Keratinocyte (primary cell): ENCODE measurements at regions not wholly inside any gene's neighbourhood (a gene's known extent, or its start where the extent isn't known, plus 50 kb on each side); places are given as distances from the start of the nearest gene placed in this dataset.

ENCODE experiments used
- DNase-seq: peaks from one replicate; pipeline ENCODE4 v3.0.0-alpha.2; 2011; ENCODE audit warnings: low read depth, missing footprints, low spot score
- FAIRE-seq: peaks from 2 replicates; lab custom pipeline; 2011; peaks lifted over from hg19 to GRCh38; lab: Jason Lieb, UNC
- H2AFZ ChIP-seq: 2 replicates; pipeline ENCODE4 v1.6.0; 2012; ENCODE audit warnings: low read length, control low read depth, inconsistent platforms; ENCODE audit not compliant: control insufficient read depth
- H3K27ac ChIP-seq: 2 replicates; pipeline ENCODE4 v1.5.1; 2011; ENCODE audit warnings: low read length; ENCODE audit not compliant: control insufficient read depth, insufficient read depth
- H3K27me3 ChIP-seq: 3 replicates; pipeline ENCODE4 v1.6.0; 2011; ENCODE audit warnings: low read length; ENCODE audit not compliant: control insufficient read depth, insufficient read depth; ENCODE audit errors: extremely low read depth
- H3K36me3 ChIP-seq, 2 experiments: 2 replicates in 1 of 2; 3 replicates in 1 of 2; pipeline ENCODE4 v1.5.1; 2011; ENCODE audit warnings: low read length in 2 of 2, mild to moderate bottlenecking in 1 of 2; ENCODE audit not compliant: control insufficient read depth in 2 of 2, insufficient read depth in 2 of 2; ENCODE audit errors: extremely low read depth in 1 of 2
- H3K4me1 ChIP-seq: 3 replicates; pipeline ENCODE4 v1.5.1; 2011; ENCODE audit warnings: low read length; ENCODE audit not compliant: control insufficient read depth, insufficient read depth; ENCODE audit errors: extremely low read depth
- H3K4me2 ChIP-seq: 3 replicates; pipeline ENCODE4 v1.6.0; 2011; ENCODE audit warnings: low read depth, low read length; ENCODE audit not compliant: control insufficient read depth, insufficient read depth; ENCODE audit errors: extremely low read depth
- H3K4me3 ChIP-seq, 3 experiments: fragments of 200-600 bp in 1 of 3; sonication (generic) in 1 of 3; 2 replicates in 2 of 3; 3 replicates in 1 of 3; pipeline ENCODE4 v1.5.1; 2011 to 2016; ENCODE audit warnings: low read length in 3 of 3, mild to moderate bottlenecking in 3 of 3, control low read depth in 2 of 3, inconsistent platforms in 1 of 3, low read depth in 1 of 3, mixed read lengths in 1 of 3, mixed run types in 1 of 3, moderate library complexity in 1 of 3; ENCODE audit not compliant: control insufficient read depth in 2 of 3, insufficient read depth in 2 of 3; ENCODE audit errors: extremely low read depth in 1 of 3
- H3K79me2 ChIP-seq: 2 replicates; pipeline ENCODE4 v1.6.0; 2012; ENCODE audit warnings: low read length; ENCODE audit not compliant: control insufficient read depth, insufficient read depth
- H3K9ac ChIP-seq: 3 replicates; pipeline ENCODE4 v1.6.0; 2011; ENCODE audit warnings: low read length; ENCODE audit not compliant: control insufficient read depth, insufficient read depth; ENCODE audit errors: extremely low read depth
- H3K9me1 ChIP-seq: 3 replicates; pipeline ENCODE4 v1.6.0; 2011; ENCODE audit warnings: low read length; ENCODE audit not compliant: control insufficient read depth, insufficient read depth; ENCODE audit errors: extremely low read depth
- H3K9me3 ChIP-seq: 2 replicates; pipeline ENCODE4 v1.5.1; 2012; ENCODE audit warnings: low read depth, low read length; ENCODE audit not compliant: control insufficient read depth
- H4K20me1 ChIP-seq: 3 replicates; pipeline ENCODE4 v1.6.0; 2011; ENCODE audit warnings: low read length; ENCODE audit not compliant: control insufficient read depth, insufficient read depth; ENCODE audit errors: extremely low read depth
- CTCF ChIP-seq, 3 experiments: IDR thresholded peaks in 1 of 3; conservative IDR thresholded peaks in 1 of 3; optimal IDR thresholded peaks in 1 of 3; 2 replicates in 2 of 3; 3 replicates in 1 of 3; pipeline versions ENCODE3 to v1.5.1; 2011; ENCODE audit warnings: low read length in 3 of 3, mild to moderate bottlenecking in 3 of 3, moderate library complexity in 2 of 3, control low read depth in 1 of 3, inconsistent platforms in 1 of 3; ENCODE audit not compliant: insufficient read depth in 2 of 3; ENCODE audit errors: extremely low read depth in 1 of 3
- EZH2 ChIP-seq: IDR thresholded peaks from one replicate; pipeline ENCODE4 v1.6.1; 2012; ENCODE audit warnings: inconsistent platforms, mild to moderate bottlenecking, low read length, moderate library complexity
- dilution Hi-C: fragments of 300-500 bp; cut with MboI; formaldehyde crosslinking; loops from one replicate; pipeline ENCODE4 v1.7.0; 2020; ENCODE audit warnings: low sequenced_read_pairs; ENCODE audit not compliant: extremely low pct_ligation_motif_present

DNA sequence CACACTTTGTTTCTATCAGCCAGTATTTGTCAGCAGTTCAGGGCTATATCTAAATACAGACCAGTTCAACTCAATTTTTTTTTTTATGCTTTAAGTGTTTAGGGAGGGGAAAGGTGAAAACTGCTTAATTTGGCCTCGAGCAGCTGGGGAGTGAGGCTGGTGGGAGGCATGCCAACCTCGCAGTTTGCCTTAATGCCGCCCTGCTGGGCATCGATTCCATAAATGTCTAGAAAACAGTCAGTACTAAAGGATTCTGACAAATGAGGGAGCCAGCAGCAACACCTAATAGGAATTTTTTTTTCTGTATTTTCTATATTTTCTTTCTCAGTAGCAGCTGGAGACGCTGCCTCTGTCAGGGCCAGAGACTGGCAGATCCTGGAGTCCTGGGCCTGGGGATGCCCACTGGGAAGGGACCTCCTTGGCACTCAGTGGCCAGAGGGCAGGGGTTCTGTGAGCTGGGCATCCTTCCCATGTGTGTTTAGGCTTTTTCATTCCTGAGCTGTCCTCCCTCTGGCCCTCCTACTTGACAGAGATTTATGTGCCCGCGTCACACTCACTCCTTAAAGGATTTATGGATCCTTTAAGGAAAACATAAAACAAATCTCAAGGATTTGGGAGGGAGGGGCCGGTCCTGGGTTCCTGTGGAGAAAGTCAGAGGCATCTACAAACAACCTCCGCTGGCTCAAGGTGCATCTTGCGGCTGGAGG lies 117.8 kb downstream of the WNT5A start:
- Histone ChIP-seq H3K4me3 (no peak overlapping the region), H3K27ac (no peak overlapping the region), H3K4me1 (no peaks in the 10 kb centered on the region), H2AFZ (no peak overlapping the region), H3K27me3 (no peaks in the 10 kb centered on the region), H3K9me3 (no peaks in the 10 kb centered on the region), H4K20me1 (no peaks in the 10 kb centered on the region), H3K36me3 (no peaks in the 10 kb centered on the region), H3K4me2 (no peak overlapping the region), H3K9me1 (no peaks in the 10 kb centered on the region), H3K79me2 (no peaks in the 10 kb centered on the region), H3K9ac (no peak overlapping the region)
- DNase-seq: no peak
- no peak for FAIRE-seq
- dilution Hi-C loops: no loop called here
- TF ChIP-seq CTCF (optimal IDR thresholded peaks at IDR 0.05 in 1 of 3, IDR thresholded peaks at IDR 0.05 in 1 of 3, conservative IDR thresholded peaks at IDR 0.05 in 1 of 3; ENCODE audit: extremely low read depth in 1 of 3, insufficient read depth in 2 of 3, low read length in 3 of 3) (no peak), EZH2 (no peak)

GRCh38 chr3:55368366-55368765 lies 118.7 kb downstream of the WNT5A start:
- no peaks in the 10 kb centered on the region for H3K4me1 ChIP-seq
- TF ChIP-seq EZH2: no peak
- DNase-seq (no peak), FAIRE-seq (no peak)
- H2AFZ ChIP-seq: no peak overlapping the region
- no peaks in the 10 kb centered on the region for H3K27me3 ChIP-seq
- H3K9me3 ChIP-seq: no peaks in the 10 kb centered on the region
- H3K79me2 ChIP-seq: no peaks in the 10 kb centered on the region
- H4K20me1 ChIP-seq: no peaks in the 10 kb centered on the region
- no peak overlapping the region for H3K9ac ChIP-seq
- no peak overlapping the region for H3K4me3 ChIP-seq
- dilution Hi-C loops: no loop called here
- no peaks in the 10 kb centered on the region for H3K36me3 ChIP-seq
- H3K9me1 ChIP-seq: no peaks in the 10 kb centered on the region
- H3K27ac ChIP-seq: no peak overlapping the region
- H3K4me2 ChIP-seq: no peak overlapping the region

DNA sequence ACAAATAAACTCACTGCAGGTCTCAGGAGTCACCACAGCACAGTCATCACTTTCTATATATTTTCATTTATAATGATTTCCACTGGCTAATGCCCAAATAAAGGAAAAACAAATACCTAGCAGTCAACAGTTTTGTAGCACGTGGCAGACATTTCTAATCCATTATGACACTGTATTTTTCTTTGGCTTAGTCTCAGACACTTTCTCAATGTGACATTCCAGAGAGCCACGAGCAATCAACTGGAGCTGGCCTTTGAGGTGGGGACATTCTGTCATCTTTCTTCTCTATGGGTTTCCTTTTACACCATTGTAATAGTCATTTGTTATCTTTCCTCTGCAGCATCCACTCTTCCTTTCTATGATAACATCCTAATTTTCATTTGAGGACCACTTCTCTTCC lies 119.7 kb downstream of the WNT5A start:
- Histone ChIP-seq H3K9ac (no peak overlapping the region), H2AFZ (no peak overlapping the region), H3K9me1 (no peaks in the 10 kb centered on the region), H3K27ac (no peak overlapping the region), H4K20me1 (no peaks in the 10 kb centered on the region), H3K79me2 (no peaks in the 10 kb centered on the region), H3K4me2 (no peak overlapping the region), H3K4me3 (no peak overlapping the region), H3K27me3 (no peaks in the 10 kb centered on the region), H3K4me1 (no peaks in the 10 kb centered on the region), H3K36me3 (no peaks in the 10 kb centered on the region), H3K9me3 (no peaks in the 10 kb centered on the region)
- no peak for TF ChIP-seq EZH2
- no peak for TF ChIP-seq CTCF (optimal IDR thresholded peaks at IDR 0.05 in 1 of 3, IDR thresholded peaks at IDR 0.05 in 1 of 3, conservative IDR thresholded peaks at IDR 0.05 in 1 of 3; ENCODE audit: extremely low read depth in 1 of 3, insufficient read depth in 2 of 3, low read length in 3 of 3)
- dilution Hi-C loops: no loop called here
- FAIRE-seq (no peak), DNase-seq (no peak)
